ENCODE measurements at regions not wholly inside any gene's neighbourhood (a gene's known extent, or its start where the extent isn't known, plus 50 kb on each side); places are given as distances from the start of the nearest gene placed in this dataset.
"Not testable (repeated sequence)": the region's sequence is repeated elsewhere in the genome, so short reads cannot be mapped to it uniquely, and the experiment has no call there.

DNA sequence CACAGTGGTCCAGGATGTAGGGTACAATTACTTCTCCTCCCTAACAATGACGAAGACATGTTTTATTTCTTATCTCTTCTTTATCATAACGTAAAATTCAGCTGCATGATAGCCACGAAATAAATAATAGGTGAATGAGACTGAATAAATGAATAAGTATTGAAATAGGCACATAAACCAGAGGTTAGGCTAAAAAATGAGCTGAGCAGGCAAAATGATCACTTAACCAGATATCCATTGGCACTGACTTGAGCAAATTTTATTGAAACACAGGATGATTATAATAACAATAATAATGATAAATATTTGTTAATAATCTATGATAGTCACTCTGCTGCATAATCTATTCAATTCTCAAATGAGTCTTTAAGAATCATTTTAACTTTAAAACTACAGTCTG is 506.9 kb upstream of the ZNF804A start:
- DNase-seq (ENCODE audit: low spot score): no peak

DNA sequence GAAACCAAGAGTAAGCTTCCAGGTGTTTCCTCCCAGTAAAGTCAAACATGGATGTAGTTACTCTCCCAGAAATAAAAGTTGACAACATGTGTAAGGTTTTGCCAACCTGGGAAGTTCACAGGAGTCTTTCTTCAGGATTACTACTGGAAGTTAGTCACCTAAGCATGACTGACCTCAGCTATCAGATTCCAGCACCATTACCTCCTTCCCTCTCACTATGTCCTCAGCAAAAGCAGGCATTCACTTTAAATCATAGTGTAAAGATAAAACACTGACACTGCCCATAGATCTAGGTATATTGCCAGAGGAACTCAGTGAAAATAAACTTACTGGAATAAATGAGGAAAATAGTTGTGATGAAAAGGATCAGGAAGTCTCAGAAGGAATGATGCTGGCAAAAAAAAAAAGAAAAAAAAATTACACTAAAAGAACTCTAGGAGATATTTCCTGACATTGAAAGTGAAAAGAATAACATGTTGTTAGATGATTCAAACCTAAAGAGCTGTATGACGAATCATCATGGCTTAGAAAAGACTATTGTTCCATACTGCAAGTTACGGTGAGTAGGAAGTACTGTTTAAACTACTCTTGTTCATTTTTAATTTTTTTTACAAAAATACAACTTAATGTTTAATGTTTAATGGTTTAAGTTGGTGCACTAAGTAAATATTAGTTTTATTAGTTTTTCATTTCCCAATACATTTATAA is 484.5 kb upstream of the ZNF804A start:
- DNase-seq (ENCODE audit: low spot score): peak; percentile 23

- no peak for DNase-seq (ENCODE audit: low spot score)
These were observed 483.9 kb upstream of the ZNF804A start for GRCh38 chr2:184114439-184114838.

- no peak for DNase-seq (ENCODE audit: low spot score)
These were observed 478.1 kb upstream of the ZNF804A start for GRCh38 chr2:184119989-184120800.

DNA sequence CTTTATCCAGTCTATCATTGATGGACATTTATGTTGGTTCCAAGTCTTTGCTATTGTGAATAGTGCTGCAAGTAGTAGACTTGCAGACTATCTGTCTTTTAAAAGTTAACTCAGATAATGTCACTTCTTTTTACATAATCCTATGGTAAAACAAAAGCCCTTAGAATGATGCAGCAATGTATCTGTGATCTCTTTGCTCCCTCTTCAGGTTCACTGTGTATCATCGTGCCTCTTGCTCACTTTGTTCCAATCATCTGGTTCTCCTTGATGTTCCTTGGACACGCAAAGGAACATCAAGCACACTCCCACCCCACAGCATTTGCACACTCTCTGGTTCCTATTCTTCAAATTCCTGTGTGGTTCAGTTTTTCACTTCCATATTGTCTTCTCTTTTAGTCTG is 472.5 kb upstream of the ZNF804A start:
- DNase-seq (ENCODE audit: low spot score): no peak

- no peak for DNase-seq (ENCODE audit: low spot score)
These were observed 469.3 kb upstream of the ZNF804A start for GRCh38 chr2:184129073-184129472.

- no peak for DNase-seq (ENCODE audit: low spot score)
These were observed 460.4 kb upstream of the ZNF804A start for GRCh38 chr2:184137955-184138354.

DNA sequence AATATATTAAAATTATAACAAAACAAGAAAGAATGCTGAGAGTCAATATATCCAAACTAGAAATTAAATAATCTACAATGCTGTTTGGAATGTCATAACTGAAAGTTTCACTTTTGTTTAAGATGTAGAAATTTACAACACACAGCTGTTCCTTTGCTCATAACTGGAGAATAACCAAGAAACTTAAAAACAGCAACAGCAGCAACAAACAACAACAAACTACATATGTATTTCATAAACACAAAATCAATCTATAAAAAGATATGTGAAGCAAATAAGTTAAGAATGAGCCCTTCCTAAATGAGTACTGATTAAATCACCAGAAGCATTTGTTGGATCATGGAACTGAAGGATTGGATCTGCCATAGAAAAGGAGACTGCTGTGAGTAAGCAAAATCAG is 456.5 kb upstream of the ZNF804A start:
- DNase-seq (ENCODE audit: low spot score): no peak

- peak; percentile 66 for DNase-seq (ENCODE audit: low spot score)
These were observed 443.9 kb upstream of the ZNF804A start for GRCh38 chr2:184154438-184154837.

GRCh38 chr2:184155791-184156190 is 442.5 kb upstream of the ZNF804A start:
- no peak for DNase-seq (ENCODE audit: low spot score)

DNA sequence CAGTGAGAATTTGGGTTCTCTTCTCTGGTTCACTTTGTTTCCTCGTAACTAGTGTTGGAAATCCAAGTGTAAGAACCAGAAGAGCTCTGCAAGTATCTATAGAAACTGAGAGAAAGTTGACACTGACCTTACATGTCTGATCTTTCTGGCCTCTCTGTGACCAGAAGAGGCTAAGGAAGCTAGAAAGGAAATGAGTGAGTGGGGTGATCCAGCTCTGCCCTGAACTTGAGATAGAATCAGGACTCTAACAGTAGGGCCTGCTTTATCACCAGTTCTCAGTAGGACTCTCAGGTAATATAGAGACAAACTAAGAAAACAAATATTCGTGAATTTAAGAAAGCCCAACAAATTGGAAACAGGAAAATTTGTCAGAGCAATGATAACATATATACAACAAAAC is 441.2 kb upstream of the ZNF804A start:
- DNase-seq (ENCODE audit: low spot score): no peak

DNA sequence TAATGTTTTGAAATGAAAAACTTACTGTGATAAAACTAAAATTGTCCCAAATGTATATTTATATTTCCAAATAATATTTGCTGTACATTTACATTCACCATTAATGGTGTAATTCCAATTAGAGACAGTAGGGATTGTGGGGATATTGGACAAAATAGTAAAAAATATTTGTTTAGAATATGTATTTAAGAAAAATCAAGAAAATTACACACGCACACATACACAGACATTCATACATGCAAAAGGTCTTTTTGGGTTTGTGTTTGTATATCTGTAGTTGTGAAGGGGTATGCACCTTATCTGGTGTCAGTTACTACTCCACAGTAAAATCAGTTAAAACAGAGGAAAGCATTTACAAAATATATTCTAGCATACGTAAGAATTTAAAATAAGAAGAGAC is 435.9 kb upstream of the ZNF804A start:
- no peak for DNase-seq (ENCODE audit: low spot score)

DNA sequence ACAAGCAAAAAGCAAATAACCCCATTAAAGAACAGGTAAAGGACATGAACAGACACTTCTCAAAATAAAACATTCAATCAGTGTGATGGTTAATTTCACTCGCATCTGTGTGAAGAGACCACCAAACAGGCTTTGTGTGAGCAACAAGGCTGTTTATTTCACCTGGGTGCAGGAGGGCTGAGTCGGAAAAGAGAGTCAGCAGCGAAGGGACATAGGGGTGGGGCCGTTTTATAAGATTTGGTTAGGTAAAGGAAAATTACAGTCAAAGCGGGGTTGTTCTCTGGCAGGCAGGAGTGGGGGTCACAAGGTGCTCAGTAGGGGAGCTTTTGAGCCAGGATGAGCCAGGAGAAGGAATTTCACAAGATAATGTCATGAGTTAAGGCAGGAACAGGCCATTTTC is 429.5 kb upstream of the ZNF804A start:
- DNase-seq (ENCODE audit: low spot score): not testable (repeated sequence)

DNA sequence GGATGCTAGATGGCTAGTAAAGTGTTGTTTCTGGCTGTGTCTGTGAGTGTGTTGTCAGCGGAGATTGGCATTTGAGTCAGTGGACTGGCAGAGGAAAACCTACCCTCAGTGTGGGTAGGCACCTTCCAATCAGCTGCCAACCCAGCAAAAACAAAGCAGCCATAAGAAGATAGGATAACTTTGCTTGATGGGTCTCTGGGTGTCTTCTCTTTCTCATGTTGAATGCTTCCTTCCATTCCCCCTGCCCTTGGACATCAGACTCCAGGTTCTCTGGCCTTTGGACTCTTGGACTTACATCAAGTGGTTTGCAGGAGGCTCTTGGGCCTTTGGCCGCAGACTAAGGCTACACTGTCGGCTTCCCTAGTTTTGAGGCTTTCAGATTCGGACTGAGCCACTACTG is 429.0 kb upstream of the ZNF804A start:
- no peak for DNase-seq (ENCODE audit: low spot score)

GRCh38 chr2:184174493-184175104 is 423.7 kb upstream of the ZNF804A start:
- DNase-seq (ENCODE audit: low spot score): no peak

DNA sequence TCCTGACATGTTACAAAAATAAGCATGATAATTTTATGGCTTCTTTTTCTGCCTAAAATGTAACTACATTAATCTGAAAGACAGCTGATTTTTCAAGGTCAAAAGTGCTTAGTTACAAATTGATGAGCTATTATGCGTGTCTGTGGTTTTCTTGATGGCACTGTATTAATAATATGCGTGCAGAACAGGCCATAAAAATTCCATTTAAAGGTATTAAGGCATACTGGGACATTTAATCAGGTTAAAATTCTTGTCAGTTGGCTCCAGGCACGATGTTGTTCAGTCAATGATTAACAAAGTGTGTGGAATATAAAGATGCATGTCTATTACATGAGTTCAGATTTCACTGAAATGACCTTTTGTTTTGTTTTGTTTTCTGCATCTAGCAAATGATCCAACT is 420.1 kb upstream of the ZNF804A start:
- DNase-seq (ENCODE audit: low spot score): no peak

DNA sequence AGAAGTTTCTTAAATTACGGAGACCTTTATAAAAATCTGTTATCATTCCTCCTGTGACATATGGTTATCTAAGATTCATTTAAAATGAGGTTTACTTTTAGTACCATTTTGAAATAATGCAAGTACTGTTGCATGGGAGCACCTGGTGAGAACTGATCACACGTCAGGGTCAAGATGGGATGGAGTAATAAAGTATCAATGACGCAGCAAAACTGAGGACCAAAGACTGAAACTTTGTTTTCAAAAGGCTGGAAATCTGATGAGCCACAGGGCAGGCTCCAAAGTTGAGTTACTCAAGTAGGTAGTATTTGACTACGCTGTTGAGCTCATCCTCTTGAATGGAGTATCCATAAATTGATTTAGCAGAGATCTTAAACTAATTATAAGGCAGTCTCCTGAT is 411.9 kb upstream of the ZNF804A start:
- no peak for DNase-seq (ENCODE audit: low spot score)

DNA sequence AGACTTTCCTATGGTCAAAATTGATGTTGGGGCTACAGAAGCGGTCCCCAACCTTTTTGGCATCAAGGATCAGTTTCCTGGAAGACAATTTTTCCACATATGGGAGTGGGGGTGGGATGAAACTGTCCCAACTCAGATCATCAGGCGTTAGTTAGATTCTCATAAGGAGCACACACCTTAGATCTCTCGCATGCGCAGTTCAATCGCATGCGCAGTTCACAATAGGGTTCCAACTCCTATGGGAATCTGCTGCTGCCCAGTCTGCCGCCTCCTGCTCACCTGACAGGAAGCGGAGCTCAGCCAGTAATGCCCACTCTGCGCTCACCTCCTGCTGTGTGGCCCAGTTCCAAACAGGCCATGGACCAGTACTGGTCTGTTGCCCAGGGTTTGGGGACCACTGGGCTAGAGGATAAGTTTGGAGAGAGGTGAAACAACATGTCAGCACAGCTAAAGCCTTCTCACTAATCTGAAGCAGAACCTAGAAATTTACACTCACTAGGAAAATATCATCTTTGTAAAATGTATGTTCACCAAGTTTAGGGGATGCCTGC is 410.8 kb upstream of the ZNF804A start:
- no peak for DNase-seq (ENCODE audit: low spot score)

DNA sequence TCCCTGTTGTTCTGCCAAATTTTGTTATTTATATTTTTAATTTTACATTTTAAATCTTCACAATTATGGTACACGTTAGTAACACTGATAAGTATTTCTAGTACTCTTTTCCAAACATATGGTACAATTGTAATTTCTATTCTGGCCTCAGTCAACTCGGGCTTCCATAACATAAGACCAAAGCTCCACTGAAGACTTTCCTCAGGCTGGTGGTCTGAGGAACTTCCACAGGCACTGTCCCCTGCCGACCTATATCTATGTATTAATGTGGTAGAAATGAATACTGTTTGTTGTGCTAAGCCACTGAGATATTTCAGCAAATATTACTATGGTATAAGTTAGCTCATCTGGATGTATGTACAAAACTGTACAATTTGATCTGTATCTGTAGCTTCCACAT is 407.6 kb upstream of the ZNF804A start:
- DNase-seq (ENCODE audit: low spot score): no peak

DNA sequence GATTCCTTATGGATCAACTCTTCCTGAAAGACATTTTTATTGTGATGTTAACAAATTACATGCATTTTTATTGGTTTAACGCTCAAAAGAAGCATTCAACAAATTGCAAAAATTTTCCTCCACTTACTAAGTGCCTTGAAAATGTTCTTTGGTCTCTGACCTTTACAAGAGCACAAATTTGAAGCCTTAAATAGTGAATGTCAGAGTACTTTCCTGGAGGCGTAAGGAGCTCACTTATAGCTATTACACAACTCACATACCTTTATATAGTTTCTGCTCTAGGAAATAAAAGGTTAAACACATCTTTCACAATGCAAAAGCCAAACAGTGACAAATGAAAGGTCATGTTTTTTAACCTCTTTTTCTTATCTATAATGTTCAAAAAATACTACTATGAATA is 405.7 kb upstream of the ZNF804A start:
- DNase-seq (ENCODE audit: low spot score): no peak

GRCh38 chr2:184197413-184197812 is 400.9 kb upstream of the ZNF804A start:
- DNase-seq (ENCODE audit: low spot score): no peak

DNA sequence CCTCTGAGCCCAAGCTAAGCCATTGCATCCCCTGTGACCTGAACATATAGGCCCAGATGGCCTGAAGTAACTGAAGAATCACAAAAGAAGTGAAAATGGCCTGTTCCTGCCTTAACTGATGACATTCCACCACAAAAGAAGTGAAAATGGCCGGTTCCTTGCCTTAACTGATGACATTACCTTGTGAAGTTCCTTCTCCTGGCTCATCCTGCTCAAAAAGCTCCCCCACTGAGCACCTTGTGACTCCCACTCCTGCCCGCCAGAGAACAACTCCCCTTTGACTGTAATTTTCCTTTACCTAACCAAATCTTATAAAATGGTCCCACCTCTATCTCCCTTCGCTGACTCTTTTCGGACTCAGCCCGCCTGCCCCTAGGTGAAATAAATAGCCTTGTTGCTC is 399.5 kb upstream of the ZNF804A start:
- not testable (repeated sequence) for DNase-seq (ENCODE audit: low spot score)

DNA sequence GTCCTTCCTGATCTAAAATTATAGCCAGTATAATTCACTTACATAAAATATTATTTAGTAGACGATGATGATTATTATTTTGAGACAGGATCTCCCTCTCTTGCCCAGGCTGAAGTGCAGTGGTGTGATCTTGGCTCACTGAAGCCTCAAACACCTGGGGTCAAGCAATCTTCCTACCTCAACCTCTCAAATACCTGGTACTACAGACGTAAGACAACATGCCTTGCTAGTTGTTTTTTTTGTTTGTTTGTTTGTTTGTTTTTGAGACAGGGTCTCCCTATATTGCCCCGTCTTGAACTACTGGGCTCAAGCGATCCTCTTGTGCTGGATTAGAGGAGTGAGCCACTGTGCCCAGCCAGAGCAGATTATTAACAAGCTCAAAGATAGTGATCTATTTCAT is 399.1 kb upstream of the ZNF804A start:
- no peak for DNase-seq (ENCODE audit: low spot score)

All from A172 (cell line).